HepG2 (cell line): ENCODE measurements at regions not wholly inside any gene's neighbourhood (a gene's known extent, or its start where the extent isn't known, plus 50 kb on each side); places are given as distances from the start of the nearest gene placed in this dataset.

Experiments
- ATAC-seq: fragments of 200-7000 bp; cut with Tn5 transposase; 3 replicates; pipeline ENCODE4 v1.9.1; 2020; ENCODE audit warnings: mild to moderate bottlenecking, moderate library complexity
- BruUV-seq: library from RNA; stranded (reverse); fragments of 400-500 nt; replicated peaks from 2 replicates; lab custom pipeline; 2021; lab: Mats Ljungman, UMichigan
- CTCF ChIA-PET: fragments of 300-600 bp; formaldehyde crosslinking; extraction: SDS; loops from one replicate; lab custom pipeline; 2021; ENCODE audit warnings: low total read pairs, inconsistent platforms, low intra/inter-chr PET ratio; lab: Yijun Ruan, JAX
- POLR2A ChIA-PET: fragments of 350-600 bp; sonication (Branson Sonifier 250); formaldehyde crosslinking; loops from one replicate; lab custom pipeline; 2020; ENCODE audit warnings: antibody characterized with exemption, inconsistent platforms; lab: Yijun Ruan, JAX
- DNase-seq: peaks from one replicate; pipeline ENCODE4 v3.0.0-alpha.2; 2015; ENCODE audit warnings: low spot score
- FAIRE-seq: peaks from 3 replicates; lab custom pipeline; 2011; peaks lifted over from hg19 to GRCh38; lab: Jason Lieb, UNC
- H2AFZ ChIP-seq: one replicate; pipeline ENCODE4 v1.6.1; 2011; ENCODE audit warnings: low read length, inconsistent platforms
- H3K27ac ChIP-seq: fragments of 300-600 bp; 3 replicates; pipeline ENCODE4 v1.8.0; 2011; ENCODE audit warnings: mixed run types, mild to moderate bottlenecking, mixed read lengths, low read length, inconsistent platforms; ENCODE audit not compliant: insufficient read depth; ENCODE audit errors: extremely low read length
- H3K27me3 ChIP-seq, 2 experiments: fragments of 200-600 bp in 1 of 2; 2 replicates in 1 of 2; 3 replicates in 1 of 2; pipeline versions ENCODE4 v1.6.0 to v1.8.0; 2011; ENCODE audit warnings: low read length in 2 of 2, mild to moderate bottlenecking in 2 of 2, moderate library complexity in 2 of 2, inconsistent platforms in 1 of 2; ENCODE audit not compliant: insufficient read depth in 2 of 2, control insufficient read depth in 1 of 2
- H3K36me3 ChIP-seq, 2 experiments: fragments of 200-600 bp in 1 of 2; replicated peaks in 1 of 2; 2 replicates in 1 of 2; 3 replicates in 1 of 2; pipeline versions ENCODE4 v1.5.1 to v1.8.0; 2011; ENCODE audit warnings: low read length in 2 of 2, inconsistent platforms in 1 of 2; ENCODE audit not compliant: insufficient read depth in 2 of 2, control insufficient read depth in 1 of 2
- H3K4me1 ChIP-seq: 2 replicates; pipeline ENCODE4 v1.5.1; 2012; ENCODE audit warnings: low read length, inconsistent platforms; ENCODE audit not compliant: insufficient read depth
- H3K4me2 ChIP-seq: 2 replicates; pipeline ENCODE4 v1.6.0; 2011; ENCODE audit warnings: low read depth, low read length, inconsistent platforms
- H3K4me3 ChIP-seq, 3 experiments: fragments of 200-600 bp in 1 of 3; sonication (generic), shearing (Covaris generic) in 1 of 3; replicated peaks in 1 of 3; 2 replicates each; pipeline ENCODE4 v1.5.1; 2011 to 2016; ENCODE audit warnings: low read length in 3 of 3, inconsistent platforms in 2 of 3, low read depth in 2 of 3, mild to moderate bottlenecking in 2 of 3, control low read depth in 1 of 3, mixed read lengths in 1 of 3; ENCODE audit not compliant: insufficient read depth in 1 of 3
- H3K79me2 ChIP-seq: one replicate; pipeline ENCODE4 v1.6.1; 2011; ENCODE audit warnings: low read length, inconsistent platforms; ENCODE audit not compliant: insufficient read depth
- H3K9ac ChIP-seq: 2 replicates; pipeline ENCODE4 v1.6.0; 2011; ENCODE audit warnings: mild to moderate bottlenecking, low read depth, low read length, inconsistent platforms; ENCODE audit not compliant: insufficient read depth
- H3K9me3 ChIP-seq: 2 replicates; pipeline ENCODE4 v1.5.1; 2012; ENCODE audit warnings: mild to moderate bottlenecking, low read length
- H4K20me1 ChIP-seq: 2 replicates; pipeline ENCODE4 v1.6.0; 2011; ENCODE audit warnings: inconsistent platforms, mild to moderate bottlenecking, low read length, moderate library complexity; ENCODE audit not compliant: insufficient read depth
- SMYD3 ChIP-seq: sonication (generic); formaldehyde crosslinking; IDR thresholded peaks from 2 replicates; pipeline ENCODE4 v1.8.1; 2023; ENCODE audit warnings: mild to moderate bottlenecking, missing genetic modification reagents
- ZBTB7B ChIP-seq: sonication (generic); formaldehyde crosslinking; IDR thresholded peaks from 2 replicates; pipeline ENCODE4 v1.4.0; 2020; ENCODE audit warnings: missing genetic modification reagents
- ZFYVE20 ChIP-seq: sonication (generic); formaldehyde crosslinking; IDR thresholded peaks from 2 replicates; pipeline ENCODE4 v1.8.0; 2023; ENCODE audit warnings: low read depth, mild to moderate bottlenecking, moderate library complexity, missing genetic modification reagents, borderline replicate concordance
- ZKSCAN1 ChIP-seq: fragments of 150-350 bp; IDR thresholded peaks from 2 replicates; pipeline ENCODE4 v1.6.1; 2014; ENCODE audit warnings: low read length
- ZNF343 ChIP-seq: sonication (generic); formaldehyde crosslinking; IDR thresholded peaks from 2 replicates; pipeline ENCODE4 v1.4.0; 2020; ENCODE audit warnings: mild to moderate bottlenecking, missing genetic modification reagents
- WGBS: methylation state at CpG from one replicate; pipeline ENCODE4 v1.1.6; 2017; ENCODE audit warnings: low lambda C conversion rate; 5-methylcytosine and 5-hydroxymethylcytosine counted together
- in situ Hi-C: cut with HindIII; loops from 2 replicates; pipeline ENCODE4 v1.10.0; 2017; ENCODE audit warnings: low pct_unique_long_range_greater_than_20kb; ENCODE audit not compliant: extremely low pct_ligation_motif_present
- intact Hi-C: fragments of 100-400 bp; cut with micrococcal nuclease; formaldehyde crosslinking; loops from one replicate; pipeline ENCODE4 v1.10.0; 2022; ENCODE audit not compliant: unreplicated experiment
- TF ChIP-seq, protein P1 (sequence below): sonication (generic); formaldehyde crosslinking; IDR thresholded peaks from 2 replicates; pipeline ENCODE4 v1.4.0; 2020; ENCODE audit warnings: missing genetic modification reagents, low read depth, mild to moderate bottlenecking, borderline replicate concordance
- TF ChIP-seq, protein P2 (sequence below), 2 experiments: sonication (generic) in 1 of 2; formaldehyde crosslinking in 1 of 2; IDR thresholded peaks; 2 replicates each; pipeline versions ENCODE4 v1.5.1 to v1.6.1; 2011 to 2020; ENCODE audit warnings: borderline replicate concordance in 1 of 2, low read depth in 1 of 2, low read length in 1 of 2, mild to moderate bottlenecking in 1 of 2, missing genetic modification reagents in 1 of 2, moderate library complexity in 1 of 2

DNA sequence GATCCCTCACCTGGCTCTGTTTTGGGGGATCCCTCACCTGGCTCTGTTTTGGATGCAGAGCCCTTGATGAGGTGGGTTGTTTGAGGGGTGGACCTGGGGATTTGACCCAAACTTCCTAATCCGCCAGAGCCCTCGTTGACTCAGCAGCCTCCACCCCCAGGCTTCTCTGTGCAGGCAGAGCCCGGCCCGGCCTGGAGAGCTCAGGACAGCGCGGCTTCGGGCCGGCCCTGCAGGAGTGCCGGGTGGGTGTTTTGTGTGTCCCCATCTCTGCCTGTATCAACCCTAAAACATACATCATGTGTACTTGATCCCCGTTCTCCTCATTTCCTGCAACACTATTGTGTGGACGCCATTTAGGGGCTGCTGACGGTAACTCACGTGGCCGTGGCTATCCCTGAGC is 124.2 kb downstream of the SIK1 start:
- Histone ChIP-seq H3K4me1 (peaks cover 96% of the 10 kb centered on the region), H3K4me3 (no peak overlapping the region), H3K9ac (no peak overlapping the region), H4K20me1 (no peaks in the 10 kb centered on the region), H3K36me3 (no peaks in the 10 kb centered on the region), H3K27ac (no peak overlapping the region), H3K4me2 (no peak overlapping the region), H2AFZ (no peak overlapping the region), H3K27me3 (peaks cover 2 to 26% of the 10 kb centered on the region in 2 experiments; a peak in 4 of 5 replicates), H3K9me3 (no peaks in the 10 kb centered on the region), H3K79me2 (no peaks in the 10 kb centered on the region)
- ChIA-PET POLR2A (interaction anchor here (1.0 kb wide), 1 partner anchor 18 kb away, joined by 3 read pairs; no protein-coding TSS in a partner anchor), CTCF (no interaction called here)
- DNase-seq: no peak
- in situ Hi-C loops (no loop called here), intact Hi-C loops (no loop called here)
- no TSS peak for BruUV-seq
- no peak for FAIRE-seq
- TF ChIP-seq ZBTB7B (CRISPR knock-in tag): no peak
- TF ChIP-seq, protein P1, sequence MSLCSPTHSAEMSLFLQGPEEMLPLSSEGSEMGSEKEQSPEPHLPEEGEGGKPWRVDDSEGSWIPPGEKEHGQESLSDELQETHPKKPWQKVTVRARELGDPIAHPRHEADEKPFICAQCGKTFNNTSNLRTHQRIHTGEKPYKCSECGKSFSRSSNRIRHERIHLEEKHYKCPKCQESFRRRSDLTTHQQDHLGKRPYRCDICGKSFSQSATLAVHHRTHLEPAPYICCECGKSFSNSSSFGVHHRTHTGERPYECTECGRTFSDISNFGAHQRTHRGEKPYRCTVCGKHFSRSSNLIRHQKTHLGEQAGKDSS (CRISPR knock-in tag): no peak
- no peak for TF ChIP-seq ZNF343 (CRISPR knock-in tag)
- TF ChIP-seq SMYD3 (CRISPR knock-in tag): no peak
- TF ChIP-seq ZFYVE20 (CRISPR knock-in tag): no peak
- TF ChIP-seq ZKSCAN1: no peak
- TF ChIP-seq, protein P2, sequence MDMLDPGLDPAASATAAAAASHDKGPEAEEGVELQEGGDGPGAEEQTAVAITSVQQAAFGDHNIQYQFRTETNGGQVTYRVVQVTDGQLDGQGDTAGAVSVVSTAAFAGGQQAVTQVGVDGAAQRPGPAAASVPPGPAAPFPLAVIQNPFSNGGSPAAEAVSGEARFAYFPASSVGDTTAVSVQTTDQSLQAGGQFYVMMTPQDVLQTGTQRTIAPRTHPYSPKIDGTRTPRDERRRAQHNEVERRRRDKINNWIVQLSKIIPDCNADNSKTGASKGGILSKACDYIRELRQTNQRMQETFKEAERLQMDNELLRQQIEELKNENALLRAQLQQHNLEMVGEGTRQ (IDR thresholded peaks at IDR 0.05; ENCODE audit: low read depth, low read length): no peak
- TF ChIP-seq, protein P2 (CRISPR knock-in tag; IDR thresholded peaks at IDR 0.05; ENCODE audit: borderline replicate concordance): no peak
- ATAC-seq: no peak
- WGBS: 54% methylated on average over 4 of the region's 14 CpGs
